ENCODE measurements at regions not wholly inside any gene's neighbourhood (a gene's known extent, or its start where the extent isn't known, plus 50 kb on each side); places are given as distances from the start of the nearest gene placed in this dataset.

DNA sequence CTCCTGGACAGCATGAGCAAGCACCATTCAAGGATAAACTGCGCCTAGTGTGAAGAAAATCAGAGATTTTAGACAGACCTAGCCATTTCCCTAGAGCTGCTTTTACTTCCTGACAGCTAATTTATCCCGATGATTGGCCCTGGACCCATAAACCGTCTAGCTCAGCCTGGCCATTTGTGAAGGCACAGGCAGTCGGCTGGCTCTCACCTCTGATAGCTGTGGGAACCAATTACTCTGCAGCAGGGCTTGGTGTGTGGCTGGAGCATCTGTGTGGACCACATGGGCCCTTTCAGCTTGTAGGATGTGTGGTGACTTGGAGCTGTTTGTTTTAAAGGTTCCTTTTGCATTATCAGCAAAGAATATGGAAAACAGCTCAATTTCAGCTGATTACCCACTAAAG is 111.1 kb upstream of the NPY start:
- TF ChIP-seq POLR2A (IDR thresholded peaks at IDR 0.05) (no peak), POLR2AphosphoS5 (IDR thresholded peaks at IDR 0.05) (no peak)
- TF ChIP-seq, protein P1, sequence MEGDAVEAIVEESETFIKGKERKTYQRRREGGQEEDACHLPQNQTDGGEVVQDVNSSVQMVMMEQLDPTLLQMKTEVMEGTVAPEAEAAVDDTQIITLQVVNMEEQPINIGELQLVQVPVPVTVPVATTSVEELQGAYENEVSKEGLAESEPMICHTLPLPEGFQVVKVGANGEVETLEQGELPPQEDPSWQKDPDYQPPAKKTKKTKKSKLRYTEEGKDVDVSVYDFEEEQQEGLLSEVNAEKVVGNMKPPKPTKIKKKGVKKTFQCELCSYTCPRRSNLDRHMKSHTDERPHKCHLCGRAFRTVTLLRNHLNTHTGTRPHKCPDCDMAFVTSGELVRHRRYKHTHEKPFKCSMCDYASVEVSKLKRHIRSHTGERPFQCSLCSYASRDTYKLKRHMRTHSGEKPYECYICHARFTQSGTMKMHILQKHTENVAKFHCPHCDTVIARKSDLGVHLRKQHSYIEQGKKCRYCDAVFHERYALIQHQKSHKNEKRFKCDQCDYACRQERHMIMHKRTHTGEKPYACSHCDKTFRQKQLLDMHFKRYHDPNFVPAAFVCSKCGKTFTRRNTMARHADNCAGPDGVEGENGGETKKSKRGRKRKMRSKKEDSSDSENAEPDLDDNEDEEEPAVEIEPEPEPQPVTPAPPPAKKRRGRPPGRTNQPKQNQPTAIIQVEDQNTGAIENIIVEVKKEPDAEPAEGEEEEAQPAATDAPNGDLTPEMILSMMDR (IDR thresholded peaks at IDR 0.05) = no peak

Measured in sigmoid colon (tissue), 4 donors.